ENCODE measurements at regions not wholly inside any gene's neighbourhood (a gene's known extent, or its start where the extent isn't known, plus 50 kb on each side); places are given as distances from the start of the nearest gene placed in this dataset.

DNA sequence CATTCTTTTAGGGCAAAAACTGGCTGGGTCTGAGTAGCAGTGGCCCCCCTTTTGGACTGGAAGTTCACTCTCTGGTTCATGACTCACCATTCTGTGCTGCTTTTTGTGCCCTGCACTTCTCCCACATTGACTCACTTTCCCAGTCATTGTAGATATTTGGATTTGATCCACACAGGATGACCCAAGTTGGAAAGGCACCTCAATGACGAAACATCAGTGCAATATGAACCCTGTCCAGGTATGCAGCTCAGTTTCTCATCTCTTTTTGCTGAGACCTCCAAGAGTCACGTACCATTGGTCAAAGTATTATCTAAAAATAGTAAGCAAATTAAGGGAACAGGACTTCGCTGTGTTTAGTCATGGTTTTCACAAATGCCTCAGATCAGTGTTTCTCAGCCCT, 92.7 kb downstream of the CBLL2 start:
- H3K27me3 ChIP-seq: no peaks in the 10 kb centered on the region
- in situ Hi-C loops (cut with MboI; ENCODE audit: low pct_ligation_motif_present in 1 of 4, low pct_unique_long_range_greater_than_20kb in 1 of 4, low sequenced_read_pairs in 3 of 4) (no loop called here), intact Hi-C loops (cut with DNase I; ENCODE audit: low total_unique reads) (no loop called here)
- H3K4me1 ChIP-seq: no peaks in the 10 kb centered on the region
- TF ChIP-seq CTCF (IDR thresholded peaks at IDR 0.05) (no peak), POLR2A (IDR thresholded peaks at IDR 0.05) (no peak), POLR2AphosphoS5 (IDR thresholded peaks at IDR 0.05) (no peak), EP300 (IDR thresholded peaks at IDR 0.05; ENCODE audit: low read depth) (no peak)
- WGBS, 2 donors (ENCODE audit: low coverage in 1 of 2): 81 to 90% methylated on average over 2 to 3 of the region's 3 CpGs
- H3K27ac ChIP-seq: no peak overlapping the region
- H3K36me3 ChIP-seq: no peaks in the 10 kb centered on the region
- no peak for DNase-seq
- H3K9me3 ChIP-seq: no peaks in the 10 kb centered on the region
- no peak overlapping the region for H3K4me3 ChIP-seq

DNA sequence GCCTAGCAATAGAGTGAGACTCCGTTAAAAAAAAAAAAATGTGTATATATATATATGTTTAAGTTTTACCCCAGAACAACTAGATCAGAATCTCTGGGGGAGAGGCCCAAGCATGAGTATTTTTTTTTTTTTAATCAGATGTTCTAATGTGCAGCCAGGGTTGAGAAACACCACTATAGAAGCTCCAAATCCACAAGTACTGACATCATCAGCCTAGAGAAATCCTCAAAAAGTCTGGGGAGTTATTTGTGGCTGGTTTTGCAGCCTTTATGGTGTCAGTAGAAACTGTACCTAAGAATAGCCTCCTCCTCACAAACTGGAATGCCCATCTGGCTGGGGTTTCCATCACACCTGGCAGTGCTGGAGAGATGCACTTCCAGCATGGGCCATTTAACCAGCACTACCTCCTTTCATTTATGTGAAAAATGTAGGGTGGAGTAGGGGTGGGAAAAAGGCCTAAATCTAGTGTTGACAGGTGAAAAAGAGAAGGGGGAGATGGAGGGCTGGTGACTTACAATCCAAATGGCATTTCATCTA, 93.5 kb downstream of the CBLL2 start:
- H3K27ac ChIP-seq: no peak overlapping the region
- 40 to 93% methylated on average over 1 of the region's 1 CpG for WGBS, 2 donors (ENCODE audit: low coverage in 1 of 2)
- no peak for TF ChIP-seq POLR2A (IDR thresholded peaks at IDR 0.05)
- TF ChIP-seq POLR2AphosphoS5 (IDR thresholded peaks at IDR 0.05): no peak
- TF ChIP-seq CTCF (IDR thresholded peaks at IDR 0.05): no peak
- no peak for TF ChIP-seq EP300 (IDR thresholded peaks at IDR 0.05; ENCODE audit: low read depth)
- H3K9me3 ChIP-seq: no peaks in the 10 kb centered on the region
- H3K4me3 ChIP-seq: no peak overlapping the region
- DNase-seq: no peak
- H3K4me1 ChIP-seq: no peaks in the 10 kb centered on the region
- intact Hi-C loops (cut with DNase I; ENCODE audit: low total_unique reads): no loop called here
- H3K36me3 ChIP-seq: no peaks in the 10 kb centered on the region
- in situ Hi-C loops (cut with MboI; ENCODE audit: low pct_ligation_motif_present in 1 of 4, low pct_unique_long_range_greater_than_20kb in 1 of 4, low sequenced_read_pairs in 3 of 4): no loop called here
- H3K27me3 ChIP-seq: no peaks in the 10 kb centered on the region

- WGBS, 2 donors (ENCODE audit: low coverage in 1 of 2): 53 to 60% methylated on average over 1 to 4 of the region's 4 CpGs
- intact Hi-C loops (cut with DNase I; ENCODE audit: low total_unique reads) (no loop called here), in situ Hi-C loops (cut with MboI; ENCODE audit: low pct_ligation_motif_present in 1 of 4, low pct_unique_long_range_greater_than_20kb in 1 of 4, low sequenced_read_pairs in 3 of 4) (no loop called here)
- Histone ChIP-seq H3K4me1 (no peaks in the 10 kb centered on the region), H3K27me3 (no peaks in the 10 kb centered on the region), H3K4me3 (no peak overlapping the region), H3K27ac (no peak overlapping the region), H3K36me3 (no peaks in the 10 kb centered on the region), H3K9me3 (no peaks in the 10 kb centered on the region)
- no peak for DNase-seq
- TF ChIP-seq POLR2AphosphoS5 (IDR thresholded peaks at IDR 0.05): no peak
- no peak for TF ChIP-seq CTCF (IDR thresholded peaks at IDR 0.05)
- TF ChIP-seq EP300 (IDR thresholded peaks at IDR 0.05; ENCODE audit: low read depth): no peak
- TF ChIP-seq POLR2A (IDR thresholded peaks at IDR 0.05): no peak
These were observed 94.2 kb downstream of the CBLL2 start for GRCh38 chrX:22366906-22367305.

DNA sequence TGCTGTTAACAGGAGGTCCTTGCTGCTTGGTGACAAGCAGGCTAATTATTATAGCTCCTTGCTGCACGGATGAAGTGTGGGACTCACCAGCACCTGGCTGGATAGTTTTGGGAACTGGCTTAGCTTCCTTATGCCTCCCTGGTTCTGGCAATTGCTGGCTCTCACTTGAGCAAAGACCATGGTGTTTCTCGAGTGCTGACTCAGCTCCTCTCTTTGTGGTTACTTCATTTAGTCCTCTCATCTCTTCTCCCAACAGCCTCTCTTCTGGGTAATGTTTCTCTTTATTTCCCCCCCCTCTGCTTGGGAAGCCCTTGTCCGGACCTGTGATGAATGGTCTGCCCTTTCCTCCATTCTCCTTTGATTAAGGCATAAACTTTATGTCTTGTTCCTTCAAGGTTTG, 100.4 kb downstream of the CBLL2 start:
- Histone ChIP-seq H3K4me1 (no peaks in the 10 kb centered on the region), H3K36me3 (no peaks in the 10 kb centered on the region), H3K27ac (no peak overlapping the region), H3K4me3 (no peak overlapping the region), H3K27me3 (no peaks in the 10 kb centered on the region), H3K9me3 (no peaks in the 10 kb centered on the region)
- no peak for DNase-seq
- intact Hi-C loops (cut with DNase I; ENCODE audit: low total_unique reads) (no loop called here), in situ Hi-C loops (cut with MboI; ENCODE audit: low pct_ligation_motif_present in 1 of 4, low pct_unique_long_range_greater_than_20kb in 1 of 4, low sequenced_read_pairs in 3 of 4) (no loop called here)
- TF ChIP-seq POLR2A (IDR thresholded peaks at IDR 0.05) (no peak), CTCF (IDR thresholded peaks at IDR 0.05) (no peak), POLR2AphosphoS5 (IDR thresholded peaks at IDR 0.05) (no peak), EP300 (IDR thresholded peaks at IDR 0.05; ENCODE audit: low read depth) (no peak)
- WGBS, 2 donors (ENCODE audit: low coverage in 1 of 2): 51% methylated on average over 3 of the region's 3 CpGs; no CpG with 5 or more reads in 1 of the 2 donors

All from transverse colon (tissue), 4 donors.